GM18508 (cell line): ENCODE measurements at regions not wholly inside any gene's neighbourhood (a gene's known extent, or its start where the extent isn't known, plus 50 kb on each side); places are given as distances from the start of the nearest gene placed in this dataset.

Experiments used
- ATAC-seq: cut with Tn5 transposase; IDR thresholded peaks from one replicate; pipeline ENCODE4 v1.9.1; 2021; ENCODE audit warnings: moderate number of reproducible peaks; ENCODE audit not compliant: insufficient read depth, unreplicated experiment

- ATAC-seq = no peak
These were observed 144.2 kb upstream of the ANKRD28 start for GRCh38 chr3:15941958-15942357.

- no peak for ATAC-seq
These were observed 144.7 kb upstream of the ANKRD28 start for GRCh38 chr3:15942462-15942861.

GRCh38 chr3:15942936-15943335 lies 145.2 kb upstream of the ANKRD28 start:
- no peak for ATAC-seq

- no peak for ATAC-seq
These were observed 150.6 kb upstream of the ANKRD28 start for GRCh38 chr3:15948388-15948787.

GRCh38 chr3:15952543-15953175 lies 154.9 kb upstream of the ANKRD28 start:
- no peak for ATAC-seq

- ATAC-seq = no peak
These were observed 156.1 kb upstream of the ANKRD28 start for GRCh38 chr3:15953841-15954240.

- no peak for ATAC-seq
These were observed 158.2 kb upstream of the ANKRD28 start for GRCh38 chr3:15955968-15956367.

- no peak for ATAC-seq
These were observed 161.1 kb upstream of the ANKRD28 start for GRCh38 chr3:15958692-15959433.

GRCh38 chr3:15959434-15959811 lies 161.6 kb upstream of the ANKRD28 start:
- ATAC-seq = no peak

GRCh38 chr3:15964605-15965442 lies 167.0 kb upstream of the ANKRD28 start:
- no peak for ATAC-seq

- ATAC-seq = no peak
These were observed 169.8 kb upstream of the ANKRD28 start for GRCh38 chr3:15967577-15967976.

GRCh38 chr3:15969874-15970640 lies 172.3 kb upstream of the ANKRD28 start:
- ATAC-seq = no peak

GRCh38 chr3:15973414-15973813 lies 175.6 kb upstream of the ANKRD28 start:
- ATAC-seq = no peak

- ATAC-seq = no peak
These were observed 176.2 kb upstream of the ANKRD28 start for GRCh38 chr3:15973940-15974339.

- no peak for ATAC-seq
These were observed 176.9 kb upstream of the ANKRD28 start for GRCh38 chr3:15974647-15975046.

GRCh38 chr3:15976524-15976923 lies 178.7 kb upstream of the ANKRD28 start:
- no peak for ATAC-seq

- ATAC-seq = no peak
These were observed 179.3 kb upstream of the ANKRD28 start for GRCh38 chr3:15977090-15977489.

- no peak for ATAC-seq
These were observed 179.9 kb upstream of the ANKRD28 start for GRCh38 chr3:15977598-15978232.

- ATAC-seq = no peak
These were observed 181.0 kb upstream of the ANKRD28 start for GRCh38 chr3:15978801-15979200.

- no peak for ATAC-seq
These were observed 181.7 kb upstream of the ANKRD28 start for GRCh38 chr3:15979495-15979894.
